ENCODE measurements at regions not wholly inside any gene's neighbourhood (a gene's known extent, or its start where the extent isn't known, plus 50 kb on each side); places are given as distances from the start of the nearest gene placed in this dataset.

DNA sequence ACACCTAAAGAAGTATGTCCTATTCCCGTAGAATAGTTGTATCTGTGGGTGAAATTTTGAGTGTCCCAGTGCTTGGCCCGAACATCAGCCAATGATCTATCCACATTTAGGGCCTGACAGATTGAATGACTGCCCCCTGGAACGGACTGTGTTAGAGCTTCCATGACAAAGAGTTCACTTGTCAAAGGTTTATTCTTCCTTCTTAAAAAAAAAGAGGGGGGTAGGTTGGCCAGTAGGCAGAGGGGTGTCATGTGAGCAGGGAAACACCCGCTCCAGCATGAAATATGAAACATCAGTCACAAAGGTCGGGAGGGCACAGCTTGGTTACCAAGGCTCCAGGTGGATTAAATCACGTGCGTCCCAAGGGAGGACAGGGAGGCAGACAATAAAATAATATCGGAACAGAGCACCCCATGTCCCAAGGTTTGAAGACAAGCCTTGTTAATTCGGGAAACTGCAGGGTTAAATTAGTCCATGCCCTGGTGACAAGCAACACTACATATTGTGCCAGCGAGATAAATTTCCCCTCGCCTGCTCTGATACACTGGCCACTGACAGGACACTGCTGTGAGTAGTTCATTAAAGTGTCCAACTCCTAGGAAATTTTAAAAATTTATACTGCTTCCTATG lies 401.2 kb downstream of the IRX1 start:
- Mint-ChIP-seq H3K27ac (no peak overlapping the region), H3K4me3 (no peak overlapping the region), H3K27me3 (no peaks in the 10 kb centered on the region), H3K9me3 (ENCODE audit: insufficient read depth) (no peaks in the 10 kb centered on the region), H3K4me1 (no peaks in the 10 kb centered on the region)
- POLR2A ChIA-PET = no interaction called here
- DNase-seq (no peak), ATAC-seq (ENCODE audit: low read depth) (no peak)
- H3K79me2 ChIP-seq (ENCODE audit: control insufficient read depth, insufficient read depth, low read length) = no peaks in the 10 kb centered on the region
- H3K27me3 ChIP-seq (replicated peaks in 1 of 4; ENCODE audit: control extremely low read depth in 1 of 4, control insufficient read depth in 3 of 4, insufficient read depth in 4 of 4, low read length in 3 of 4) = no peaks in the 10 kb centered on the region
- CTCF ChIA-PET = no interaction called here
- H4K20me1 ChIP-seq (ENCODE audit: control insufficient read depth, insufficient read depth, low read length, poor library complexity, severe bottlenecking) = no peaks in the 10 kb centered on the region
- no peak overlapping the region for H3K4me2 ChIP-seq (replicated peaks; ENCODE audit: low read depth, low read length, poor library complexity, severe bottlenecking)
- peaks cover 0 to 25% (median 0%) of the 10 kb centered on the region in 3 donors for H3K9me3 ChIP-seq (ENCODE audit: control extremely low read depth in 1 of 3, control insufficient read depth in 2 of 3, insufficient read depth in 1 of 3, low read length in 2 of 3)
- no peaks in the 10 kb centered on the region for H3K4me1 ChIP-seq (ENCODE audit: control insufficient read depth in 2 of 2, insufficient read depth in 2 of 2, low read length in 2 of 2)
- TF ChIP-seq, protein P1, sequence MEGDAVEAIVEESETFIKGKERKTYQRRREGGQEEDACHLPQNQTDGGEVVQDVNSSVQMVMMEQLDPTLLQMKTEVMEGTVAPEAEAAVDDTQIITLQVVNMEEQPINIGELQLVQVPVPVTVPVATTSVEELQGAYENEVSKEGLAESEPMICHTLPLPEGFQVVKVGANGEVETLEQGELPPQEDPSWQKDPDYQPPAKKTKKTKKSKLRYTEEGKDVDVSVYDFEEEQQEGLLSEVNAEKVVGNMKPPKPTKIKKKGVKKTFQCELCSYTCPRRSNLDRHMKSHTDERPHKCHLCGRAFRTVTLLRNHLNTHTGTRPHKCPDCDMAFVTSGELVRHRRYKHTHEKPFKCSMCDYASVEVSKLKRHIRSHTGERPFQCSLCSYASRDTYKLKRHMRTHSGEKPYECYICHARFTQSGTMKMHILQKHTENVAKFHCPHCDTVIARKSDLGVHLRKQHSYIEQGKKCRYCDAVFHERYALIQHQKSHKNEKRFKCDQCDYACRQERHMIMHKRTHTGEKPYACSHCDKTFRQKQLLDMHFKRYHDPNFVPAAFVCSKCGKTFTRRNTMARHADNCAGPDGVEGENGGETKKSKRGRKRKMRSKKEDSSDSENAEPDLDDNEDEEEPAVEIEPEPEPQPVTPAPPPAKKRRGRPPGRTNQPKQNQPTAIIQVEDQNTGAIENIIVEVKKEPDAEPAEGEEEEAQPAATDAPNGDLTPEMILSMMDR (IDR thresholded peaks at IDR 0.05) = no peak
- no peak for TF ChIP-seq EZH2 (IDR thresholded peaks at IDR 0.05; ENCODE audit: borderline replicate concordance, insufficient read depth, low read depth, low read length, poor library complexity, severe bottlenecking)
- 96% methylated on average over 8 of the region's 11 CpGs for WGBS (ENCODE audit: insufficient coverage)
- no peak overlapping the region for H3K27ac ChIP-seq (ENCODE audit: low read length in 2 of 2)
- no peaks in the 10 kb centered on the region for H3K36me3 ChIP-seq (replicated peaks in 1 of 2; ENCODE audit: control extremely low read depth in 1 of 2, control insufficient read depth in 1 of 2, extremely low read depth in 1 of 2, insufficient read depth in 2 of 2, low read length in 1 of 2)
- H3K9ac ChIP-seq (ENCODE audit: low read length) = no peak overlapping the region
- H2AFZ ChIP-seq (ENCODE audit: insufficient read depth, low read depth, low read length, poor library complexity, severe bottlenecking) = no peak overlapping the region
- intact Hi-C loops (cut with micrococcal nuclease) = no loop called here
- no peak overlapping the region for H3K4me3 ChIP-seq (ENCODE audit: control extremely low read depth in 1 of 5, extremely low read depth in 1 of 5, insufficient read depth in 1 of 5, low read depth in 2 of 5, low read length in 4 of 5)

- H4K20me1 ChIP-seq (ENCODE audit: control insufficient read depth, insufficient read depth, low read length, poor library complexity, severe bottlenecking) = no peaks in the 10 kb centered on the region
- H3K4me2 ChIP-seq (replicated peaks; ENCODE audit: low read depth, low read length, poor library complexity, severe bottlenecking) = no peak overlapping the region
- H3K27ac ChIP-seq (ENCODE audit: low read length in 2 of 2) = no peak overlapping the region
- H3K9me3 ChIP-seq (ENCODE audit: control extremely low read depth in 1 of 3, control insufficient read depth in 2 of 3, insufficient read depth in 1 of 3, low read length in 2 of 3) = peaks cover 0 to 19% (median 0%) of the 10 kb centered on the region in 3 donors
- H3K27me3 Mint-ChIP-seq = no peaks in the 10 kb centered on the region
- no peaks in the 10 kb centered on the region for H3K79me2 ChIP-seq (ENCODE audit: control insufficient read depth, insufficient read depth, low read length)
- H3K27ac Mint-ChIP-seq = no peak overlapping the region
- no peaks in the 10 kb centered on the region for H3K4me1 ChIP-seq (ENCODE audit: control insufficient read depth in 2 of 2, insufficient read depth in 2 of 2, low read length in 2 of 2)
- no peak overlapping the region for H3K9ac ChIP-seq (ENCODE audit: low read length)
- no peaks in the 10 kb centered on the region for H3K9me3 Mint-ChIP-seq (ENCODE audit: insufficient read depth)
- no peaks in the 10 kb centered on the region for H3K27me3 ChIP-seq (replicated peaks in 1 of 4; ENCODE audit: control extremely low read depth in 1 of 4, control insufficient read depth in 3 of 4, insufficient read depth in 4 of 4, low read length in 3 of 4)
- no peak overlapping the region for H2AFZ ChIP-seq (ENCODE audit: insufficient read depth, low read depth, low read length, poor library complexity, severe bottlenecking)
- no peaks in the 10 kb centered on the region for H3K4me1 Mint-ChIP-seq
- WGBS (ENCODE audit: insufficient coverage) = 100% methylated on average over 3 of the region's 4 CpGs
- no peak for TF ChIP-seq EZH2 (IDR thresholded peaks at IDR 0.05; ENCODE audit: borderline replicate concordance, insufficient read depth, low read depth, low read length, poor library complexity, severe bottlenecking)
- TF ChIP-seq, protein P1 (IDR thresholded peaks at IDR 0.05) = no peak
- ChIA-PET CTCF (no interaction called here), POLR2A (no interaction called here)
- DNase-seq = no peak
- no peak for ATAC-seq (ENCODE audit: low read depth)
- H3K4me3 ChIP-seq (ENCODE audit: control extremely low read depth in 1 of 5, extremely low read depth in 1 of 5, insufficient read depth in 1 of 5, low read depth in 2 of 5, low read length in 4 of 5) = no peak overlapping the region
- intact Hi-C loops (cut with micrococcal nuclease) = no loop called here
- H3K36me3 ChIP-seq (replicated peaks in 1 of 2; ENCODE audit: control extremely low read depth in 1 of 2, control insufficient read depth in 1 of 2, extremely low read depth in 1 of 2, insufficient read depth in 2 of 2, low read length in 1 of 2) = no peaks in the 10 kb centered on the region
- no peak overlapping the region for H3K4me3 Mint-ChIP-seq
These were observed 402.0 kb downstream of the IRX1 start for GRCh38 chr5:3997670-3998069.
